Stomach (tissue), 4 donors: ENCODE measurements at regions not wholly inside any gene's neighbourhood (a gene's known extent, or its start where the extent isn't known, plus 50 kb on each side); places are given as distances from the start of the nearest gene placed in this dataset.

ENCODE experiments used
- EP300 ChIP-seq: sonication (generic); formaldehyde crosslinking; IDR thresholded peaks from one replicate; pipeline ENCODE4 v1.6.1; 2017; ENCODE audit warnings: antibody characterized with exemption
- POLR2A ChIP-seq, 4 donors: fragments of 450-650 bp; IDR thresholded peaks; one replicate each; pipeline ENCODE4 v1.6.1; 2016; ENCODE audit warnings: antibody characterized with exemption in 4 of 4, control low read depth in 2 of 4, mild to moderate bottlenecking in 1 of 4, moderate library complexity in 1 of 4
- POLR2AphosphoS5 ChIP-seq, 3 donors: sonication (generic); formaldehyde crosslinking; IDR thresholded peaks; one replicate each; pipeline ENCODE4 v1.6.1; 2016; ENCODE audit warnings: antibody characterized with exemption in 3 of 3
- TF ChIP-seq, protein P1 (sequence below), 7 experiments: fragments of 450-650 bp in 4 of 7; fragments of 200-600 bp in 3 of 7; sonication (generic) in 3 of 7; IDR thresholded peaks; one replicate each; pipeline ENCODE4 v1.5.1; 2016 to 2019; ENCODE audit warnings: antibody characterized with exemption in 7 of 7, control low read depth in 2 of 7, mild to moderate bottlenecking in 1 of 7

GRCh38 chr11:82089426-82089825, 644.2 kb downstream of the FAM181B start:
- TF ChIP-seq, protein P1, sequence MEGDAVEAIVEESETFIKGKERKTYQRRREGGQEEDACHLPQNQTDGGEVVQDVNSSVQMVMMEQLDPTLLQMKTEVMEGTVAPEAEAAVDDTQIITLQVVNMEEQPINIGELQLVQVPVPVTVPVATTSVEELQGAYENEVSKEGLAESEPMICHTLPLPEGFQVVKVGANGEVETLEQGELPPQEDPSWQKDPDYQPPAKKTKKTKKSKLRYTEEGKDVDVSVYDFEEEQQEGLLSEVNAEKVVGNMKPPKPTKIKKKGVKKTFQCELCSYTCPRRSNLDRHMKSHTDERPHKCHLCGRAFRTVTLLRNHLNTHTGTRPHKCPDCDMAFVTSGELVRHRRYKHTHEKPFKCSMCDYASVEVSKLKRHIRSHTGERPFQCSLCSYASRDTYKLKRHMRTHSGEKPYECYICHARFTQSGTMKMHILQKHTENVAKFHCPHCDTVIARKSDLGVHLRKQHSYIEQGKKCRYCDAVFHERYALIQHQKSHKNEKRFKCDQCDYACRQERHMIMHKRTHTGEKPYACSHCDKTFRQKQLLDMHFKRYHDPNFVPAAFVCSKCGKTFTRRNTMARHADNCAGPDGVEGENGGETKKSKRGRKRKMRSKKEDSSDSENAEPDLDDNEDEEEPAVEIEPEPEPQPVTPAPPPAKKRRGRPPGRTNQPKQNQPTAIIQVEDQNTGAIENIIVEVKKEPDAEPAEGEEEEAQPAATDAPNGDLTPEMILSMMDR (IDR thresholded peaks at IDR 0.05) = no peak
- TF ChIP-seq POLR2A (IDR thresholded peaks at IDR 0.05) (no peak), EP300 (no peak), POLR2AphosphoS5 (IDR thresholded peaks at IDR 0.05) (no peak)
